OCI-M2 (cell line): ENCODE measurements at regions not wholly inside any gene's neighbourhood (a gene's known extent, or its start where the extent isn't known, plus 50 kb on each side); places are given as distances from the start of the nearest gene placed in this dataset.

ENCODE experiments used
- DNase-seq: peaks from one replicate; lab custom pipeline; 2025; ENCODE audit not compliant: unreplicated experiment; lab: John Stamatoyannopoulos, UW

- DNase-seq, result no peak
These were observed 111.0 kb downstream of the MRPL14 start for GRCh38 chr6:44016131-44016870.

- DNase-seq, result no peak
These were observed 115.2 kb downstream of the MRPL14 start for GRCh38 chr6:44012078-44012493.

GRCh38 chr6:44011350-44011920, 115.8 kb downstream of the MRPL14 start:
- DNase-seq, result no peak

- DNase-seq, result no peak
These were observed 116.6 kb downstream of the MRPL14 start for GRCh38 chr6:44010411-44011349.

GRCh38 chr6:44009425-44010321, 117.6 kb downstream of the MRPL14 start:
- no peak for DNase-seq

- no peak for DNase-seq
These were observed 118.4 kb downstream of the MRPL14 start for GRCh38 chr6:44008821-44009370.

- no peak for DNase-seq
These were observed 119.2 kb downstream of the MRPL14 start for GRCh38 chr6:44007818-44008621.

GRCh38 chr6:44006872-44007303, 120.4 kb downstream of the MRPL14 start:
- no peak for DNase-seq

GRCh38 chr6:44006123-44006871, 121.0 kb downstream of the MRPL14 start:
- DNase-seq, result no peak

GRCh38 chr6:44005507-44005903, 121.7 kb downstream of the MRPL14 start:
- DNase-seq, result no peak

GRCh38 chr6:44004625-44005506, 122.4 kb downstream of the MRPL14 start:
- no peak for DNase-seq

GRCh38 chr6:44004136-44004535, 123.1 kb downstream of the MRPL14 start:
- no peak for DNase-seq

- no peak for DNase-seq
These were observed 123.7 kb downstream of the MRPL14 start for GRCh38 chr6:44003345-44004061.

- DNase-seq, result no peak
These were observed 124.5 kb downstream of the MRPL14 start for GRCh38 chr6:44002593-44003344.

GRCh38 chr6:44002067-44002592, 125.1 kb downstream of the MRPL14 start:
- DNase-seq, result no peak
